HCT116 (cell line): ENCODE measurements at regions not wholly inside any gene's neighbourhood (a gene's known extent, or its start where the extent isn't known, plus 50 kb on each side); places are given as distances from the start of the nearest gene placed in this dataset.

Experiments
- ATAC-seq: fragments of 200-7000 bp; cut with Tn5 transposase; 2 replicates; pipeline ENCODE4 v1.9.1; 2020; ENCODE audit warnings: mild to moderate bottlenecking, moderate library complexity
- BruUV-seq: library from RNA; stranded (reverse); fragments of 400-500 nt; replicated peaks from 2 replicates; lab custom pipeline; 2021; lab: Mats Ljungman, UMichigan
- CTCF ChIA-PET: fragments of 300-600 bp; sonication (Branson Sonifier 250); formaldehyde crosslinking; loops from one replicate; lab custom pipeline; 2021; ENCODE audit warnings: antibody characterized with exemption; lab: Charles Lee
- POLR2A ChIA-PET: fragments of 300-600, 350-600 bp; sonication (Branson Sonifier 250); formaldehyde crosslinking; loops from one replicate; lab custom pipeline; 2021; ENCODE audit warnings: antibody characterized with exemption; lab: Charles Lee
- RAD21 ChIA-PET, 2 experiments: fragments of 300-600 bp; sonication (Branson Sonifier 250); formaldehyde crosslinking; loops; one replicate each; lab custom pipeline; 2023; ENCODE audit warnings: low total read pairs in 2 of 2; ENCODE audit not compliant: uncharacterized antibody in 2 of 2, unreplicated experiment in 2 of 2, low non-redundant PET in 1 of 2; lab: Charles Lee
- DNase-seq: peaks from one replicate; pipeline ENCODE4 v3.0.0-alpha.2; 2010; ENCODE audit warnings: low read depth, low spot score
- H2AFZ ChIP-seq: fragments of 200-600 bp; shearing (Covaris generic), sonication (generic); 2 replicates; pipeline ENCODE4 v1.6.1; 2017; ENCODE audit warnings: low read depth, mixed run types, mixed read lengths, antibody characterized with exemption, low read length; ENCODE audit not compliant: poor library complexity, severe bottlenecking
- H3K27ac ChIP-seq: 2 replicates; pipeline ENCODE4 v1.5.1; 2012; ENCODE audit warnings: low read depth, low read length
- H3K27me3 ChIP-seq: fragments of 200-600 bp; sonication (generic); 2 replicates; pipeline ENCODE4 v1.6.1; 2016; ENCODE audit warnings: mixed run types, low read length, mixed read lengths; ENCODE audit not compliant: insufficient read depth
- H3K36me3 ChIP-seq, 2 experiments: fragments of 200-500 bp in 1 of 2; fragments of 200-600 bp in 1 of 2; sonication (Bioruptor generic) in 1 of 2; sonication (generic) in 1 of 2; 2 replicates each; pipeline versions ENCODE4 v1.5.1 to v1.6.1; 2014 to 2016; ENCODE audit warnings: low read length in 2 of 2, inconsistent platforms in 1 of 2, mixed read lengths in 1 of 2, mixed run types in 1 of 2; ENCODE audit not compliant: insufficient read depth in 2 of 2, control insufficient read depth in 1 of 2
- H3K4me1 ChIP-seq, 2 experiments: fragments of 200-600 bp in 1 of 2; sonication (generic) in 1 of 2; 2 replicates each; pipeline versions ENCODE4 v1.5.1 to v1.6.1; 2012 to 2017; ENCODE audit warnings: low read length in 2 of 2, inconsistent platforms in 1 of 2, mild to moderate bottlenecking in 1 of 2, mixed read lengths in 1 of 2, mixed run types in 1 of 2, moderate library complexity in 1 of 2; ENCODE audit not compliant: insufficient read depth in 2 of 2, control insufficient read depth in 1 of 2
- H3K4me2 ChIP-seq: fragments of 200-600 bp; sonication (generic); 2 replicates; pipeline ENCODE4 v1.6.1; 2017; ENCODE audit warnings: mixed run types, low read length, mixed read lengths
- H3K4me3 ChIP-seq, 2 experiments: fragments of 200-600 bp in 1 of 2; sonication (generic) in 1 of 2; replicated peaks in 1 of 2; 2 replicates each; pipeline ENCODE4 v1.5.1; 2011 to 2016; ENCODE audit warnings: low read length in 2 of 2, control low read depth in 1 of 2, low read depth in 1 of 2, mild to moderate bottlenecking in 1 of 2, mixed read lengths in 1 of 2, mixed run types in 1 of 2
- H3K79me2 ChIP-seq: fragments of 200-600 bp; sonication (generic); 2 replicates; pipeline ENCODE4 v1.6.1; 2017; ENCODE audit warnings: mild to moderate bottlenecking, mixed run types, low read length, moderate library complexity, mixed read lengths; ENCODE audit not compliant: insufficient read depth
- H3K9ac ChIP-seq: fragments of 200-600 bp; sonication (generic); 2 replicates; pipeline ENCODE4 v1.6.1; 2016; ENCODE audit warnings: low read length, mixed read lengths
- H3K9me2 ChIP-seq: fragments of 200-600 bp; sonication (generic), shearing (Covaris generic); 2 replicates; pipeline ENCODE4 v1.6.1; 2017; ENCODE audit warnings: mixed run types, mild to moderate bottlenecking, moderate library complexity; ENCODE audit not compliant: insufficient read depth
- H3K9me3 ChIP-seq, 2 experiments: fragments of 200-500 bp in 1 of 2; fragments of 200-600 bp in 1 of 2; sonication (Bioruptor generic) in 1 of 2; sonication (generic) in 1 of 2; 2 replicates each; pipeline ENCODE4 v1.6.1; 2014 to 2017; ENCODE audit warnings: low read length in 2 of 2, mixed read lengths in 2 of 2, inconsistent platforms in 1 of 2, low read depth in 1 of 2, mild to moderate bottlenecking in 1 of 2, mixed run types in 1 of 2, moderate library complexity in 1 of 2; ENCODE audit not compliant: control insufficient read depth in 1 of 2, insufficient read depth in 1 of 2
- H4K20me1 ChIP-seq: fragments of 200-600 bp; sonication (generic), shearing (Covaris generic); 2 replicates; pipeline ENCODE4 v1.6.1; 2017; ENCODE audit warnings: mixed run types, mild to moderate bottlenecking, moderate library complexity; ENCODE audit not compliant: insufficient read depth
- CBX3 ChIP-seq: IDR thresholded peaks from 2 replicates; pipeline ENCODE4 v1.6.1; 2012; ENCODE audit warnings: low read depth
- CEBPB ChIP-seq: IDR thresholded peaks from 2 replicates; pipeline ENCODE4 v1.6.1; 2012; ENCODE audit warnings: low read depth
- ELF1 ChIP-seq: IDR thresholded peaks from 2 replicates; pipeline ENCODE4 v1.6.1; 2012; ENCODE audit warnings: low read depth, borderline replicate concordance
- EZH2 ChIP-seq: fragments of 200-600 bp; sonication (generic); IDR thresholded peaks from 2 replicates; pipeline ENCODE4 v1.6.1; 2017; ENCODE audit warnings: antibody characterized with exemption, mixed run types
- EZH2phosphoT487 ChIP-seq: fragments of 200-600 bp; IDR thresholded peaks from 2 replicates; pipeline ENCODE4 v1.6.1; 2018; ENCODE audit warnings: antibody characterized with exemption, borderline replicate concordance
- FOSL1 ChIP-seq: IDR thresholded peaks from 2 replicates; pipeline ENCODE4 v1.6.1; 2012; ENCODE audit warnings: low read depth
- JUND ChIP-seq: IDR thresholded peaks from 2 replicates; pipeline ENCODE4 v1.6.1; 2012
- POLR2A ChIP-seq: IDR thresholded peaks from 2 replicates; pipeline ENCODE4 v1.7.0; 2011; ENCODE audit warnings: borderline replicate concordance; ENCODE audit not compliant: insufficient read depth, insufficient read length; ENCODE audit errors: extremely low read depth
- POLR2AphosphoS5 ChIP-seq: IDR thresholded peaks from 2 replicates; pipeline ENCODE4 v1.6.1; 2011; ENCODE audit warnings: mild to moderate bottlenecking, low read depth, low read length, moderate library complexity
- RAD21 ChIP-seq: IDR thresholded peaks from 2 replicates; pipeline ENCODE4 v1.6.1; 2012; ENCODE audit warnings: low read depth, mild to moderate bottlenecking
- SP1 ChIP-seq: IDR thresholded peaks from 2 replicates; pipeline ENCODE4 v1.6.1; 2012; ENCODE audit warnings: low read depth
- SRF ChIP-seq: IDR thresholded peaks from 2 replicates; pipeline ENCODE4 v1.6.1; 2012; ENCODE audit warnings: low read depth
- TCF7L2 ChIP-seq: IDR thresholded peaks from 2 replicates; pipeline ENCODE4 v1.7.0; 2011; ENCODE audit warnings: borderline replicate concordance, inconsistent platforms; ENCODE audit not compliant: insufficient read depth, insufficient read length; ENCODE audit errors: extremely low read depth
- ZFX ChIP-seq: fragments of 450-650 bp; IDR thresholded peaks from 2 replicates; pipeline ENCODE4 v1.6.1; 2017
- intact Hi-C: fragments of 100-400 bp; cut with micrococcal nuclease; formaldehyde crosslinking; loops from 2 replicates; pipeline ENCODE4 v1.10.0; 2022
- TF ChIP-seq, protein P1 (sequence below): IDR thresholded peaks from 2 replicates; pipeline ENCODE4 v1.6.1; 2011; ENCODE audit warnings: mild to moderate bottlenecking, low read length, moderate library complexity; ENCODE audit not compliant: insufficient replicate concordance; ENCODE audit errors: extremely low read depth
- TF ChIP-seq, protein P2 (sequence below): IDR thresholded peaks from 2 replicates; pipeline ENCODE4 v1.6.1; 2012
- TF ChIP-seq, protein P3 (sequence below): IDR thresholded peaks from 2 replicates; pipeline ENCODE4 v1.6.1; 2012
- TF ChIP-seq, protein P4 (sequence below), 3 experiments: fragments of 200-600 bp in 1 of 3; sonication (generic) in 1 of 3; IDR thresholded peaks in 2 of 3; conservative IDR thresholded peaks in 1 of 3; 2 replicates each; pipeline ENCODE4 v1.5.1; 2012 to 2017; ENCODE audit warnings: low read depth in 2 of 3, low read length in 2 of 3, antibody characterized with exemption in 1 of 3, borderline replicate concordance in 1 of 3, control low read depth in 1 of 3, mild to moderate bottlenecking in 1 of 3, mixed read lengths in 1 of 3, mixed run types in 1 of 3, moderate library complexity in 1 of 3; ENCODE audit not compliant: insufficient read depth in 1 of 3
- TF ChIP-seq, protein P5 (sequence below): IDR thresholded peaks from 2 replicates; pipeline ENCODE4 v1.6.1; 2012; ENCODE audit warnings: low read depth

DNA sequence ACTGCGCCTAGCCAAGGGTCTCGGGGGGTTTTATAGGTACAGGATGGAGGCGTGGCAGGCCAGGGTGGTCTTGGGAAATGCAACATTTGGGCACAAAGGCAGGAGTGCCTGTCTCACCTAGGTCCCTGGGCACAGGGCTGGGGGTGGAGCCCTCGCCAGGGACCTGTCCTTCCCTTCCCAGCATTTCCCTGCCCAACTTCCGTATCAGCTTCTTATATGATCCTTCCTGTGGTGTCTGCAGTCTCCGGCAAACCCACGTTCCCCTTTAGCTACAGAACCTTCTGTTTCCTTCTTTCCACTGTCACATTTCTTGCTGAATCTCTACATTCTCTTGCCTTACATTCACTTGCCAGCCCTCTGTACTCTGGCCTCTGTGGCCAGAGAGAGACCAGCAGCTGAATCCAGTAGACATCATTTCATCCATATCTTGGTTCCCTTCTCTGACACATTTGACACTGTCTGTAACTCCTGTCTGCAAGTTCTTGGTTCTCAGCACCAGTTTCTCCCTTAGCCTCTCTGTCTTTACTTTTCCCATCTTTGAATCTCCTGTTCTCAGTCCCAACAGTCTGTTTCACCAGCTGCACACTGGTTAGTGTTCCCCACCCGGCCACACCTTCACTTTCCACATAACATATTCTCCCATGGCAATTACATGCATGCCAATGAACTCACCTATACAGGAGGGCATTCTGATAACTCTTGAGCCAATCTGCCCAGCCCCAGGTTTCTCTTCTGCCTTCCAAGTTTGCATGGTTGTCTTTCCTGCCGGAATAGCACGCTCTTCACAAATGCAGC is 134.7 kb upstream of the ZNF608 start:
- no peak overlapping the region for H2AFZ ChIP-seq
- no peaks in the 10 kb centered on the region for H3K9me2 ChIP-seq
- BruUV-seq = no TSS peak
- no peaks in the 10 kb centered on the region for H3K79me2 ChIP-seq
- H3K27ac ChIP-seq = no peak overlapping the region
- no peaks in the 10 kb centered on the region for H4K20me1 ChIP-seq
- ChIA-PET CTCF (no interaction called here), RAD21 (no interaction called here), POLR2A (no interaction called here)
- no peaks in the 10 kb centered on the region for H3K27me3 ChIP-seq
- H3K36me3 ChIP-seq = no peaks in the 10 kb centered on the region
- ATAC-seq (no peak), DNase-seq (no peak)
- H3K4me3 ChIP-seq = no peak overlapping the region
- intact Hi-C loops = no loop called here
- H3K9me3 ChIP-seq = no peaks in the 10 kb centered on the region
- TF ChIP-seq TCF7L2 = no peak
- no peak for TF ChIP-seq ELF1
- no peak for TF ChIP-seq SRF
- TF ChIP-seq SP1 = no peak
- no peak for TF ChIP-seq RAD21
- TF ChIP-seq FOSL1 = no peak
- no peak for TF ChIP-seq ZFX
- TF ChIP-seq CBX3 = no peak
- TF ChIP-seq CEBPB = no peak
- TF ChIP-seq, protein P1, sequence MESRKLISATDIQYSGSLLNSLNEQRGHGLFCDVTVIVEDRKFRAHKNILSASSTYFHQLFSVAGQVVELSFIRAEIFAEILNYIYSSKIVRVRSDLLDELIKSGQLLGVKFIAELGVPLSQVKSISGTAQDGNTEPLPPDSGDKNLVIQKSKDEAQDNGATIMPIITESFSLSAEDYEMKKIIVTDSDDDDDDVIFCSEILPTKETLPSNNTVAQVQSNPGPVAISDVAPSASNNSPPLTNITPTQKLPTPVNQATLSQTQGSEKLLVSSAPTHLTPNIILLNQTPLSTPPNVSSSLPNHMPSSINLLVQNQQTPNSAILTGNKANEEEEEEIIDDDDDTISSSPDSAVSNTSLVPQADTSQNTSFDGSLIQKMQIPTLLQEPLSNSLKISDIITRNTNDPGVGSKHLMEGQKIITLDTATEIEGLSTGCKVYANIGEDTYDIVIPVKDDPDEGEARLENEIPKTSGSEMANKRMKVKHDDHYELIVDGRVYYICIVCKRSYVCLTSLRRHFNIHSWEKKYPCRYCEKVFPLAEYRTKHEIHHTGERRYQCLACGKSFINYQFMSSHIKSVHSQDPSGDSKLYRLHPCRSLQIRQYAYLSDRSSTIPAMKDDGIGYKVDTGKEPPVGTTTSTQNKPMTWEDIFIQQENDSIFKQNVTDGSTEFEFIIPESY = no peak
- TF ChIP-seq, protein P2, sequence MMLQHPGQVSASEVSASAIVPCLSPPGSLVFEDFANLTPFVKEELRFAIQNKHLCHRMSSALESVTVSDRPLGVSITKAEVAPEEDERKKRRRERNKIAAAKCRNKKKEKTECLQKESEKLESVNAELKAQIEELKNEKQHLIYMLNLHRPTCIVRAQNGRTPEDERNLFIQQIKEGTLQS = no peak
- no peak for TF ChIP-seq POLR2AphosphoS5
- TF ChIP-seq EZH2 = no peak
- no peak for TF ChIP-seq EZH2phosphoT487
- TF ChIP-seq, protein P3, sequence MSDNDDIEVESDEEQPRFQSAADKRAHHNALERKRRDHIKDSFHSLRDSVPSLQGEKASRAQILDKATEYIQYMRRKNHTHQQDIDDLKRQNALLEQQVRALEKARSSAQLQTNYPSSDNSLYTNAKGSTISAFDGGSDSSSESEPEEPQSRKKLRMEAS = no peak
- TF ChIP-seq, protein P4, sequence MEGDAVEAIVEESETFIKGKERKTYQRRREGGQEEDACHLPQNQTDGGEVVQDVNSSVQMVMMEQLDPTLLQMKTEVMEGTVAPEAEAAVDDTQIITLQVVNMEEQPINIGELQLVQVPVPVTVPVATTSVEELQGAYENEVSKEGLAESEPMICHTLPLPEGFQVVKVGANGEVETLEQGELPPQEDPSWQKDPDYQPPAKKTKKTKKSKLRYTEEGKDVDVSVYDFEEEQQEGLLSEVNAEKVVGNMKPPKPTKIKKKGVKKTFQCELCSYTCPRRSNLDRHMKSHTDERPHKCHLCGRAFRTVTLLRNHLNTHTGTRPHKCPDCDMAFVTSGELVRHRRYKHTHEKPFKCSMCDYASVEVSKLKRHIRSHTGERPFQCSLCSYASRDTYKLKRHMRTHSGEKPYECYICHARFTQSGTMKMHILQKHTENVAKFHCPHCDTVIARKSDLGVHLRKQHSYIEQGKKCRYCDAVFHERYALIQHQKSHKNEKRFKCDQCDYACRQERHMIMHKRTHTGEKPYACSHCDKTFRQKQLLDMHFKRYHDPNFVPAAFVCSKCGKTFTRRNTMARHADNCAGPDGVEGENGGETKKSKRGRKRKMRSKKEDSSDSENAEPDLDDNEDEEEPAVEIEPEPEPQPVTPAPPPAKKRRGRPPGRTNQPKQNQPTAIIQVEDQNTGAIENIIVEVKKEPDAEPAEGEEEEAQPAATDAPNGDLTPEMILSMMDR (IDR thresholded peaks at IDR 0.05 in 2 of 3, conservative IDR thresholded peaks at IDR 0.05 in 1 of 3; ENCODE audit: borderline replicate concordance in 1 of 3, insufficient read depth in 1 of 3, low read depth in 2 of 3, low read length in 2 of 3) = no peak
- TF ChIP-seq, protein P5, sequence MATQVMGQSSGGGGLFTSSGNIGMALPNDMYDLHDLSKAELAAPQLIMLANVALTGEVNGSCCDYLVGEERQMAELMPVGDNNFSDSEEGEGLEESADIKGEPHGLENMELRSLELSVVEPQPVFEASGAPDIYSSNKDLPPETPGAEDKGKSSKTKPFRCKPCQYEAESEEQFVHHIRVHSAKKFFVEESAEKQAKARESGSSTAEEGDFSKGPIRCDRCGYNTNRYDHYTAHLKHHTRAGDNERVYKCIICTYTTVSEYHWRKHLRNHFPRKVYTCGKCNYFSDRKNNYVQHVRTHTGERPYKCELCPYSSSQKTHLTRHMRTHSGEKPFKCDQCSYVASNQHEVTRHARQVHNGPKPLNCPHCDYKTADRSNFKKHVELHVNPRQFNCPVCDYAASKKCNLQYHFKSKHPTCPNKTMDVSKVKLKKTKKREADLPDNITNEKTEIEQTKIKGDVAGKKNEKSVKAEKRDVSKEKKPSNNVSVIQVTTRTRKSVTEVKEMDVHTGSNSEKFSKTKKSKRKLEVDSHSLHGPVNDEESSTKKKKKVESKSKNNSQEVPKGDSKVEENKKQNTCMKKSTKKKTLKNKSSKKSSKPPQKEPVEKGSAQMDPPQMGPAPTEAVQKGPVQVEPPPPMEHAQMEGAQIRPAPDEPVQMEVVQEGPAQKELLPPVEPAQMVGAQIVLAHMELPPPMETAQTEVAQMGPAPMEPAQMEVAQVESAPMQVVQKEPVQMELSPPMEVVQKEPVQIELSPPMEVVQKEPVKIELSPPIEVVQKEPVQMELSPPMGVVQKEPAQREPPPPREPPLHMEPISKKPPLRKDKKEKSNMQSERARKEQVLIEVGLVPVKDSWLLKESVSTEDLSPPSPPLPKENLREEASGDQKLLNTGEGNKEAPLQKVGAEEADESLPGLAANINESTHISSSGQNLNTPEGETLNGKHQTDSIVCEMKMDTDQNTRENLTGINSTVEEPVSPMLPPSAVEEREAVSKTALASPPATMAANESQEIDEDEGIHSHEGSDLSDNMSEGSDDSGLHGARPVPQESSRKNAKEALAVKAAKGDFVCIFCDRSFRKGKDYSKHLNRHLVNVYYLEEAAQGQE = no peak
- no peak for TF ChIP-seq JUND
- TF ChIP-seq POLR2A = no peak
- H3K4me1 ChIP-seq = no peaks in the 10 kb centered on the region
- no peak overlapping the region for H3K9ac ChIP-seq
- H3K4me2 ChIP-seq = no peak overlapping the region
